GM18508 (cell line): ENCODE measurements at regions not wholly inside any gene's neighbourhood (a gene's known extent, or its start where the extent isn't known, plus 50 kb on each side); places are given as distances from the start of the nearest gene placed in this dataset.

Experiments used
- ATAC-seq: cut with Tn5 transposase; IDR thresholded peaks from one replicate; pipeline ENCODE4 v1.9.1; 2021; ENCODE audit warnings: moderate number of reproducible peaks; ENCODE audit not compliant: insufficient read depth, unreplicated experiment

- ATAC-seq: no peak
These were observed 522.2 kb upstream of the SUCLG2 start for GRCh38 chr3:68176600-68176999.

- ATAC-seq: no peak
These were observed 518.7 kb upstream of the SUCLG2 start for GRCh38 chr3:68173012-68173634.

GRCh38 chr3:68172039-68172438 lies 517.6 kb upstream of the SUCLG2 start:
- no peak for ATAC-seq

DNA sequence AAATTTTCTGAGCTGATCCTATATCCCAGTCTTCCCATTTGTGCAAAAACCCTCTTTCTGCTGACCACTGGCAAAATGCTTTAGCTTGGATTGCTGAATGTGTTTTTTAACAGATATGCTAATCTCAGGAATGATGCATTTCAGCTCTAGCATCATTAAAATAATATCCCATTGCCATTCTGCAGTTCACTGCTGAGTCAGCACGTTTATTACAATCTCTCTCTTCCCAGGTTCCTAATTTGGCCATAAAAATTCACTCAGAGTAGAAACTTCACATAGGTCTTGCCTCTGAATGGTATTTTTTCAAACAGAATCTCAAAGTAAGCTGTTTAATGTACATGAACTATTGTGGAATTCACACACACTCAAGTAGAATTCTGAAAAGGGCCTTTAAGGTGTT lies 509.6 kb upstream of the SUCLG2 start:
- ATAC-seq: no peak

- ATAC-seq: no peak
These were observed 508.6 kb upstream of the SUCLG2 start for GRCh38 chr3:68163062-68163461.

GRCh38 chr3:68162644-68163043 lies 508.2 kb upstream of the SUCLG2 start:
- no peak for ATAC-seq

- ATAC-seq: no peak
These were observed 496.9 kb upstream of the SUCLG2 start for GRCh38 chr3:68151359-68151758.

GRCh38 chr3:68148447-68148846 lies 494.0 kb upstream of the SUCLG2 start:
- ATAC-seq: no peak

GRCh38 chr3:68142441-68142840 lies 488.0 kb upstream of the SUCLG2 start:
- ATAC-seq: no peak

DNA sequence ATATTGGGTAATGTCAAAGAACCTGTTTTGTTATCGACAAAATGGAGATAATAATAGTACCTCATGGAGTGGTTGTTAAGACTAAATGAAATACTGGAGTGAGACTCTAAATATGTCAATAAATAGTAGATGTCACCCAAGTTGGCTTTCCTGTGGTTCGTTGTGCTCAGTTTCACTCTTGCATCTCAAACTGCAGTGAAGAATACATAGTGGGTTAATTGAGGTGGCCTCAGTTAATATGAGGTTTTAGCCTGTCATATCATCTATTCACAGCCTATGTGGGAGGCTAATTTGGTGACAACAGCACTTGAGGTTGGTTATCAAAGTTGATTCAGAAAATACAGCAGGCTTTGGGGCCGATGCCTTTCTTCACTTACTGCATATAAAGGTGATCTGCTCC lies 485.5 kb upstream of the SUCLG2 start:
- no peak for ATAC-seq

DNA sequence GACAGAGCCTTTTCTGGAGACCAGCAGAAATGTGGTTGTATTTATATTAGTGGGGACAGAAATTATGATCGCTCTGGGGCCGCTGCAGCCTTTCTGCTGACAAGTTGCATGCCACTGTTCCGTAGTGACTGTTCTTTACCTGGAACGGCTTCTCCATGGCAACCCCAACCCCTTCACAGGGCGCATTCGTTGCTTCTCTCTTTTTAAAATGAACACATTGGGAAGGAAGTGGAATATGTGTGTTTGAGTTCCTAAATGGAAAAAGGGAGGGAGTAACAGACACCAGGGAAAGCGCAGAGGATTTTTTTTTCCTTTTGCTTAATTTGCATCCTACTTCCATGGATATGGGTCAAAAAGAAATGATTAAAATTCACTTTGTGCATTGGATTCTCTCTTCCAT lies 482.0 kb upstream of the SUCLG2 start:
- no peak for ATAC-seq

GRCh38 chr3:68135067-68135466 lies 480.7 kb upstream of the SUCLG2 start:
- no peak for ATAC-seq

GRCh38 chr3:68129065-68129464 lies 474.7 kb upstream of the SUCLG2 start:
- ATAC-seq: no peak

GRCh38 chr3:68123231-68123630 lies 468.8 kb upstream of the SUCLG2 start:
- no peak for ATAC-seq

DNA sequence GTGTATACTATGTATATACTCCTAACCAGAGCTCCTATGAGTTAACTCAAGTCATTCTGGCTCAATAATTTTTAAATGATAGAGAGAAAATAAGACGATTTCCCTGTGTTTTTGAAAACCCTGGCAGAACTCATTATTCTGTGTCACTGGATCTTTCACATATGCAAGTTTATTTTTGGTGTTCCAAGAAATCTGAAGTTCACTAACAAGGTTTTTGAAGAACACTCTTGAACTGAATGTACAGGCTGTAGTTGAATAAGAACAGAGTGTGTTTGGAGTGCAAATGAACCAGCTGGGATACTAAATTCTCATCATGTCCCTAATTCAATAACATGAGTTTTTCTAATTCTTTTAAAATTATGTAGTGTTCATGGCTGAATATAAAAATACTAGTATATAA lies 466.9 kb upstream of the SUCLG2 start:
- no peak for ATAC-seq

DNA sequence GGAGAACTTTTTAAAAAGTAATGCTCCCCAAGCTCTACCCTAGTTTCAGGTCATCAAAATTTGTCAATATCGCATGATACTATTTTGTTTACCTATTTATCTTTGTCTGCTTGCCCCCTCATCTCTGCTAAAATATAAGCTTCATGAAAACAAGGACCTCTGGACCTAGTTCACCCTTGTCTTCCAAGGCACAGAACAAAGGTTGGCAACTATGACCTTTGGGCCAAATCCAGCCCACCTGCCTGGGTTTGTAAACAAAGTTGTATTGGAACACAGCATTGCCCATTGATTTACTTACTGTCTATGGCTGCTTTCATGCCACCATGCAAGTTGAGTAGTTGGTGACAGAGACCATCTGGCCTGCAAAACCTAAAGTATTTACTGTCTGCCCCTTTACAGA lies 462.2 kb upstream of the SUCLG2 start:
- ATAC-seq: no peak

- no peak for ATAC-seq
These were observed 449.4 kb upstream of the SUCLG2 start for GRCh38 chr3:68103811-68104210.

- no peak for ATAC-seq
These were observed 436.2 kb upstream of the SUCLG2 start for GRCh38 chr3:68090571-68090970.

GRCh38 chr3:68089572-68090011 lies 435.2 kb upstream of the SUCLG2 start:
- no peak for ATAC-seq

- no peak for ATAC-seq
These were observed 434.2 kb upstream of the SUCLG2 start for GRCh38 chr3:68088636-68089035.

DNA sequence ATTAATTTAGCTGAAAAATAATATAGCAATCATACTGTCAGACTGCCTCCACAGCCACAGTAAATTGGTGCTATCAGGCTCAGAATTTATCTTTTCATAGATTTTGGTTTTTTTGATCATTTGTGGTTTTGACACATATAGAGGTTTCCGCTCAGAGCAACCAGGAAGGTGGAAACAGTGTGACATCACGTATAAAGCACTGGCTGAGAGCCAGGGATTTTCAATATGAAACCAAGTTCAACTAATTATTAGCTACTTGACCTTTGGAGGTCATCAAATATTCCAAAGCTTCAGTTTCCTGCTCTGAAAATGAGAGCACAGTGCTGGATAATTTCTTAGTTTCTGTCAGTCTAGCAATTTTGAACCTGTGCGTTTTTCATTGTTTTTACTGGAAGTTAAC lies 433.8 kb upstream of the SUCLG2 start:
- ATAC-seq: no peak

GRCh38 chr3:68072062-68072461 lies 417.6 kb upstream of the SUCLG2 start:
- ATAC-seq: no peak

DNA sequence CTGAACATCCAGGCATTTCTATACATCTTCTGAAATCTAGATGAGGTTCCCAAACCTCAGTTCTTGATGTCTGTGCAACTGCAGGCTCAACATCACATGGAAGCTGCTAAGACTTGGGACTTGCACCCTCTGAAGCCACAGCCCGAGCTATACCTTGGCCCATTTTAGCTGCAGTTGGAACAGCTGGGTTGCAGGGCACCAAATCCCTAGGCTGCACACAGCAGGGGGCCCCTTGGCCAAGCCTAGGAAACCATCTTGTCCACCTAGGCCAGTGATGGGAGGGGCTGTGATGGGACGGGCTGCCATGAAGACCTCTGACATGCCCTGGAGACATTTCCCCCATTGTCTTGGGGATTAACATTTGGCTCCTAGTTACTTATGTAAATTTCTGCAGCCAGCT lies 415.8 kb upstream of the SUCLG2 start:
- ATAC-seq: no peak
